Kidney glomerular epithelial cell (primary cell): ENCODE measurements at regions not wholly inside any gene's neighbourhood (a gene's known extent, or its start where the extent isn't known, plus 50 kb on each side); places are given as distances from the start of the nearest gene placed in this dataset.
"Not testable (repeated sequence)": the region's sequence is repeated elsewhere in the genome, so short reads cannot be mapped to it uniquely, and the experiment has no call there.

Source experiments
- DNase-seq: peaks from one replicate; lab custom pipeline; 2025; lab: John Stamatoyannopoulos, UW

- no peak for DNase-seq
These were observed 845.6 kb upstream of the AUTS2 start for GRCh38 chr7:68752485-68753178.

GRCh38 chr7:68754414-68754813 lies 843.9 kb upstream of the AUTS2 start:
- no peak for DNase-seq

- no peak for DNase-seq
These were observed 841.2 kb upstream of the AUTS2 start for GRCh38 chr7:68756986-68757495.

- DNase-seq, result no peak
These were observed 837.7 kb upstream of the AUTS2 start for GRCh38 chr7:68760556-68760955.

- no peak for DNase-seq
These were observed 830.8 kb upstream of the AUTS2 start for GRCh38 chr7:68767462-68767861.

GRCh38 chr7:68770649-68771048 lies 827.6 kb upstream of the AUTS2 start:
- DNase-seq, result no peak

- no peak for DNase-seq
These were observed 821.9 kb upstream of the AUTS2 start for GRCh38 chr7:68776326-68776725.

GRCh38 chr7:68783684-68784083 lies 814.6 kb upstream of the AUTS2 start:
- peak; percentile 18 for DNase-seq

GRCh38 chr7:68785036-68785435 lies 813.2 kb upstream of the AUTS2 start:
- DNase-seq, result no peak

GRCh38 chr7:68787566-68787965 lies 810.7 kb upstream of the AUTS2 start:
- DNase-seq, result no peak

GRCh38 chr7:68788529-68788928 lies 809.7 kb upstream of the AUTS2 start:
- DNase-seq, result not testable (repeated sequence)

- no peak for DNase-seq
These were observed 808.7 kb upstream of the AUTS2 start for GRCh38 chr7:68789597-68789996.

GRCh38 chr7:68792351-68792750 lies 805.9 kb upstream of the AUTS2 start:
- no peak for DNase-seq

- no peak for DNase-seq
These were observed 804.8 kb upstream of the AUTS2 start for GRCh38 chr7:68793513-68793912.

GRCh38 chr7:68800316-68800715 lies 798.0 kb upstream of the AUTS2 start:
- no peak for DNase-seq

- no peak for DNase-seq
These were observed 793.1 kb upstream of the AUTS2 start for GRCh38 chr7:68805159-68805558.

GRCh38 chr7:68807666-68808065 lies 790.6 kb upstream of the AUTS2 start:
- DNase-seq, result no peak

GRCh38 chr7:68813551-68814080 lies 784.7 kb upstream of the AUTS2 start:
- peak; percentile 3 for DNase-seq

GRCh38 chr7:68816491-68816890 lies 781.8 kb upstream of the AUTS2 start:
- no peak for DNase-seq

GRCh38 chr7:68820321-68820720 lies 778.0 kb upstream of the AUTS2 start:
- DNase-seq, result no peak

- no peak for DNase-seq
These were observed 776.4 kb upstream of the AUTS2 start for GRCh38 chr7:68821846-68822245.

- DNase-seq, result no peak
These were observed 774.1 kb upstream of the AUTS2 start for GRCh38 chr7:68823996-68824780.

- DNase-seq, result no peak
These were observed 769.7 kb upstream of the AUTS2 start for GRCh38 chr7:68828575-68828974.
